Central memory CD8-positive, alpha-beta T cell (primary cell): ENCODE measurements at regions not wholly inside any gene's neighbourhood (a gene's known extent, or its start where the extent isn't known, plus 50 kb on each side); places are given as distances from the start of the nearest gene placed in this dataset.
"Not testable (repeated sequence)": the region's sequence is repeated elsewhere in the genome, so short reads cannot be mapped to it uniquely, and the experiment has no call there.

ENCODE experiments used
- ATAC-seq: fragments of 150-1000 bp; cut with Tn5 transposase; replicated peaks from 2 replicates; pipeline ENCODE4 v1.10.0; 2022; ENCODE audit warnings: mild to moderate bottlenecking, moderate FRiP score, moderate number of reproducible peaks; ENCODE audit not compliant: poor library complexity, severe bottlenecking; ENCODE audit errors: extremely low read depth
- DNase-seq, 2 donors: peaks; one replicate each; pipeline ENCODE4 v3.0.0; 2021; ENCODE audit warnings: low spot score in 2 of 2
- H3K27ac Mint-ChIP-seq: one replicate; pipeline ENCODE4 v1.8.0; 2022; ENCODE audit warnings: low read depth, mild to moderate bottlenecking, moderate library complexity, mixed read lengths
- H3K27me3 Mint-ChIP-seq: one replicate; pipeline ENCODE4 v1.8.0; 2022; ENCODE audit warnings: mixed read lengths
- H3K36me3 Mint-ChIP-seq: one replicate; pipeline ENCODE4 v1.8.0; 2022; ENCODE audit warnings: mild to moderate bottlenecking, moderate library complexity, mixed read lengths; ENCODE audit not compliant: insufficient read depth
- H3K4me1 Mint-ChIP-seq: one replicate; pipeline ENCODE4 v1.8.0; 2022; ENCODE audit warnings: mixed read lengths
- H3K4me3 Mint-ChIP-seq: one replicate; pipeline ENCODE4 v1.8.0; 2022; ENCODE audit warnings: mild to moderate bottlenecking, moderate library complexity, mixed read lengths
- H3K9me3 Mint-ChIP-seq: one replicate; pipeline ENCODE4 v1.8.0; 2022; ENCODE audit warnings: mixed read lengths

GRCh38 chr22:23452231-23453010 lies 127.7 kb downstream of the IGLL1 start:
- no peak overlapping the region for H3K4me3 Mint-ChIP-seq
- no peak overlapping the region for H3K27ac Mint-ChIP-seq
- no peaks in the 10 kb centered on the region for H3K36me3 Mint-ChIP-seq
- no peaks in the 10 kb centered on the region for H3K9me3 Mint-ChIP-seq
- H3K4me1 Mint-ChIP-seq: peaks cover 6% of the 10 kb centered on the region
- peaks cover 30% of the 10 kb centered on the region for H3K27me3 Mint-ChIP-seq
- DNase-seq (no peak), ATAC-seq (no peak)

- not testable (repeated sequence) for H3K4me3 Mint-ChIP-seq, H3K9me3 Mint-ChIP-seq, H3K4me1 Mint-ChIP-seq, H3K36me3 Mint-ChIP-seq, H3K27ac Mint-ChIP-seq, DNase-seq
- ATAC-seq: peak; percentile 52
- H3K27me3 Mint-ChIP-seq: peaks cover 30% of the 10 kb centered on the region
Measured at GRCh38 chr22:23451452-23452230, 128.4 kb downstream of the IGLL1 start.

- not testable (repeated sequence) for H3K4me3 Mint-ChIP-seq, H3K36me3 Mint-ChIP-seq, DNase-seq, ATAC-seq, H3K9me3 Mint-ChIP-seq, H3K4me1 Mint-ChIP-seq, H3K27ac Mint-ChIP-seq
- H3K27me3 Mint-ChIP-seq: peaks cover 22% of the 10 kb centered on the region
Measured at GRCh38 chr22:23450821-23451220, 129.3 kb downstream of the IGLL1 start.

GRCh38 chr22:23450434-23450795 lies 129.7 kb downstream of the IGLL1 start:
- ATAC-seq: no peak
- H3K4me1 Mint-ChIP-seq: no peaks in the 10 kb centered on the region

GRCh38 chr22:23449748-23450433 lies 130.2 kb downstream of the IGLL1 start:
- H3K4me1 Mint-ChIP-seq, H3K36me3 Mint-ChIP-seq, H3K27ac Mint-ChIP-seq, H3K9me3 Mint-ChIP-seq, ATAC-seq, H3K4me3 Mint-ChIP-seq, DNase-seq: not testable (repeated sequence)
- H3K27me3 Mint-ChIP-seq: peaks cover 19% of the 10 kb centered on the region

More at GRCh38 chr22:23450434-23450795, 129.7 kb downstream of the IGLL1 start:
- H3K4me3 Mint-ChIP-seq: no peak overlapping the region
- DNase-seq: no peak
- peaks cover 19% of the 10 kb centered on the region for H3K27me3 Mint-ChIP-seq
- no peaks in the 10 kb centered on the region for H3K36me3 Mint-ChIP-seq
- no peak overlapping the region for H3K27ac Mint-ChIP-seq
- peaks cover 6% of the 10 kb centered on the region for H3K9me3 Mint-ChIP-seq

- H3K27ac Mint-ChIP-seq, H3K4me1 Mint-ChIP-seq: not testable (repeated sequence)
- H3K27me3 Mint-ChIP-seq: peaks cover 19% of the 10 kb centered on the region
Measured at GRCh38 chr22:23448499-23449288, 131.4 kb downstream of the IGLL1 start.

GRCh38 chr22:23446796-23447350 lies 133.2 kb downstream of the IGLL1 start:
- no peak for ATAC-seq
- DNase-seq: no peak
- H3K27me3 Mint-ChIP-seq: peaks cover 10% of the 10 kb centered on the region
- H3K36me3 Mint-ChIP-seq: no peaks in the 10 kb centered on the region
- peaks cover 6% of the 10 kb centered on the region for H3K9me3 Mint-ChIP-seq
- no peaks in the 10 kb centered on the region for H3K4me1 Mint-ChIP-seq
- no peak overlapping the region for H3K4me3 Mint-ChIP-seq
- no peak overlapping the region for H3K27ac Mint-ChIP-seq

More at GRCh38 chr22:23448499-23449288, 131.4 kb downstream of the IGLL1 start:
- DNase-seq, ATAC-seq, H3K4me3 Mint-ChIP-seq, H3K36me3 Mint-ChIP-seq, H3K9me3 Mint-ChIP-seq: not testable (repeated sequence)

GRCh38 chr22:23446194-23446593 lies 133.9 kb downstream of the IGLL1 start:
- H3K27me3 Mint-ChIP-seq, DNase-seq, H3K4me1 Mint-ChIP-seq, ATAC-seq, H3K36me3 Mint-ChIP-seq, H3K27ac Mint-ChIP-seq, H3K9me3 Mint-ChIP-seq, H3K4me3 Mint-ChIP-seq: not testable (repeated sequence)

- not testable (repeated sequence) for H3K27ac Mint-ChIP-seq, H3K4me3 Mint-ChIP-seq, H3K9me3 Mint-ChIP-seq, H3K27me3 Mint-ChIP-seq, H3K4me1 Mint-ChIP-seq, H3K36me3 Mint-ChIP-seq, DNase-seq, ATAC-seq
Measured at GRCh38 chr22:23443905-23444304, 136.2 kb downstream of the IGLL1 start.

GRCh38 chr22:23439581-23439980 lies 140.5 kb downstream of the IGLL1 start:
- H3K4me3 Mint-ChIP-seq, ATAC-seq, H3K36me3 Mint-ChIP-seq, H3K4me1 Mint-ChIP-seq, DNase-seq, H3K9me3 Mint-ChIP-seq, H3K27ac Mint-ChIP-seq: not testable (repeated sequence)
- peaks cover 11% of the 10 kb centered on the region for H3K27me3 Mint-ChIP-seq

GRCh38 chr22:23438216-23438615 lies 141.9 kb downstream of the IGLL1 start:
- ATAC-seq: no peak
- Mint-ChIP-seq H3K27me3 (peaks cover 16% of the 10 kb centered on the region), H3K4me3 (no peak overlapping the region), H3K36me3 (no peaks in the 10 kb centered on the region), H3K9me3 (no peaks in the 10 kb centered on the region), H3K27ac (no peak overlapping the region), H3K4me1 (peaks cover 3% of the 10 kb centered on the region)
- DNase-seq: no peak

- no peaks in the 10 kb centered on the region for H3K36me3 Mint-ChIP-seq
- DNase-seq: no peak
Measured at GRCh38 chr22:23437779-23438178, 142.3 kb downstream of the IGLL1 start.

More at GRCh38 chr22:23437779-23438178, 142.3 kb downstream of the IGLL1 start:
- Mint-ChIP-seq H3K27me3 (peaks cover 21% of the 10 kb centered on the region), H3K9me3 (no peaks in the 10 kb centered on the region), H3K4me3 (no peak overlapping the region), H3K4me1 (peaks cover 6% of the 10 kb centered on the region), H3K27ac (no peak overlapping the region)
- ATAC-seq: no peak
